HepG2 (cell line): ENCODE measurements at regions not wholly inside any gene's neighbourhood (a gene's known extent, or its start where the extent isn't known, plus 50 kb on each side); places are given as distances from the start of the nearest gene placed in this dataset.

ENCODE experiments used
- CCAR2 ChIP-seq: fragments of 200-400 bp; formaldehyde crosslinking; optimal IDR thresholded peaks from 2 replicates; pipeline ENCODE3; 2018; ENCODE audit warnings: low read depth, mild to moderate bottlenecking, low read length, moderate library complexity
- DMAP1 ChIP-seq: IDR thresholded peaks from 2 replicates; pipeline ENCODE4 v1.6.1; 2016
- FOSL2 ChIP-seq: sonication (generic); formaldehyde crosslinking; IDR thresholded peaks from 2 replicates; pipeline ENCODE4 v1.4.0; 2020; ENCODE audit warnings: missing genetic modification reagents
- KDM5A ChIP-seq: fragments of 200-600 bp; sonication (generic); IDR thresholded peaks from 2 replicates; pipeline ENCODE4 v1.7.0; 2018; ENCODE audit warnings: antibody characterized with exemption, mild to moderate bottlenecking, low read length, borderline replicate concordance
- MTF2 ChIP-seq: sonication (generic); formaldehyde crosslinking; IDR thresholded peaks from 2 replicates; pipeline ENCODE4 v1.5.0; 2020; ENCODE audit warnings: missing genetic modification reagents, borderline replicate concordance
- SALL1 ChIP-seq: sonication (generic); formaldehyde crosslinking; IDR thresholded peaks from 2 replicates; pipeline ENCODE4 v1.8.0; 2022; ENCODE audit warnings: mild to moderate bottlenecking, missing genetic modification reagents
- TOPORS ChIP-seq: sonication (generic); formaldehyde crosslinking; IDR thresholded peaks from 2 replicates; pipeline ENCODE4 v1.8.0; 2023; ENCODE audit warnings: mild to moderate bottlenecking, missing genetic modification reagents
- ZBTB3 ChIP-seq: sonication (generic); formaldehyde crosslinking; IDR thresholded peaks from 2 replicates; pipeline ENCODE4 v1.4.0; 2020; ENCODE audit warnings: low read depth, mild to moderate bottlenecking, moderate library complexity, missing genetic modification reagents, borderline replicate concordance
- ZMYM3 ChIP-seq: sonication (generic); formaldehyde crosslinking; IDR thresholded peaks from 2 replicates; pipeline ENCODE4 v1.5.1; 2020; ENCODE audit warnings: mild to moderate bottlenecking, missing genetic modification reagents
- ZNF12 ChIP-seq: sonication (generic); formaldehyde crosslinking; IDR thresholded peaks from 2 replicates; pipeline ENCODE4 v1.5.0; 2020; ENCODE audit warnings: missing genetic modification reagents
- ZNF337 ChIP-seq: sonication (generic); formaldehyde crosslinking; IDR thresholded peaks from 2 replicates; pipeline ENCODE4 v1.5.1; 2020; ENCODE audit warnings: missing genetic modification reagents, low read depth, mild to moderate bottlenecking, borderline replicate concordance
- ZNF446 ChIP-seq: sonication (generic); formaldehyde crosslinking; IDR thresholded peaks from 2 replicates; pipeline ENCODE4 v1.5.0; 2020; ENCODE audit warnings: mild to moderate bottlenecking, missing genetic modification reagents
- ZNF598 ChIP-seq: sonication (generic); formaldehyde crosslinking; IDR thresholded peaks from 2 replicates; pipeline ENCODE4 v1.5.1; 2020; ENCODE audit warnings: mild to moderate bottlenecking, missing genetic modification reagents, borderline replicate concordance
- TF ChIP-seq, protein P1 (sequence below): sonication (generic); formaldehyde crosslinking; IDR thresholded peaks from 2 replicates; pipeline ENCODE4 v1.4.0; 2020; ENCODE audit warnings: missing genetic modification reagents
- TF ChIP-seq, protein P2 (sequence below): sonication (generic); formaldehyde crosslinking; IDR thresholded peaks from 2 replicates; pipeline ENCODE4 v1.5.0; 2020; ENCODE audit warnings: mild to moderate bottlenecking, missing genetic modification reagents
- TF ChIP-seq, protein P3 (sequence below): sonication (generic); formaldehyde crosslinking; IDR thresholded peaks from 2 replicates; pipeline ENCODE4 v1.8.0; 2022; ENCODE audit warnings: mild to moderate bottlenecking, missing genetic modification reagents, moderate library complexity
- TF ChIP-seq, protein P4 (sequence below): sonication (generic); formaldehyde crosslinking; IDR thresholded peaks from 2 replicates; pipeline ENCODE4 v1.4.0; 2020; ENCODE audit warnings: missing genetic modification reagents
- TF ChIP-seq, protein P5 (sequence below): fragments of 450-650 bp; IDR thresholded peaks from 2 replicates; pipeline ENCODE4 v1.6.1; 2017
- TF ChIP-seq, protein P6 (sequence below): sonication (generic); formaldehyde crosslinking; IDR thresholded peaks from 2 replicates; pipeline ENCODE4 v1.4.0; 2020; ENCODE audit warnings: mild to moderate bottlenecking, missing genetic modification reagents

DNA sequence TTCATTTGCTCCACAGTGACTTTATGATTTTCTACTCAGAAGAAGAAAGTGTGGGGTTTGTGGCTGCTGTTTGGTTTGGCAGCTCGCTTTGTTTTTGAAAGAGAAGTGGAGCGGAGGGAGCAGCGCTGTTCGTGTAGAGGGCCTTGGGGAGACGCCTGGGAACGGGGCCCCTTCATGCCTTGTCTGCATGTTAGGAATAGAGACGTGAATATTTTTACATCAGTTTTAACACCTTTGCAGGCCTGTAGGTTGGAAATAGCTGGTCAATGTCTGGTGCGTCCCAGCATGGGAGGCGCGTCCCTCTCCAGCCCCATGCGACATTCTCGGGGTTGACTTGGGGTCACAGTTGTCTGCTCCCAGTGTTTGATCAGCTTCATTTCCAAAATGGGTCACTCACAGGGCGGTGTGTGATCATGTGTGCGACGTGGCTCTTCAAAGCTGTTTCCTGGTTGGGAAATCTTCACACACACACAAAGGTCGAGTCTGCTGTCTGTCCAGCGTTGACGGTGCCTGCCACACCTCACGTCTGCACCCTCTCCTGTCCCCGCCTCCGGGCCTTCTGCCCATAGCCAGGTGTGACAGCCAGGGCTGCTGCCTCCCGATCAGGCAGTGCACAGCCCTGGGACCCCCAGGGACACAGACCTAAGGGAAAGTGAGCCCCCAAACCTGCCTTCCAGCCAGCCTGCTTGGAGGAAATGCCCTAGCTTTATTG lies 149.2 kb downstream of the PSMG1 start (continued):
- TF ChIP-seq, protein P1, sequence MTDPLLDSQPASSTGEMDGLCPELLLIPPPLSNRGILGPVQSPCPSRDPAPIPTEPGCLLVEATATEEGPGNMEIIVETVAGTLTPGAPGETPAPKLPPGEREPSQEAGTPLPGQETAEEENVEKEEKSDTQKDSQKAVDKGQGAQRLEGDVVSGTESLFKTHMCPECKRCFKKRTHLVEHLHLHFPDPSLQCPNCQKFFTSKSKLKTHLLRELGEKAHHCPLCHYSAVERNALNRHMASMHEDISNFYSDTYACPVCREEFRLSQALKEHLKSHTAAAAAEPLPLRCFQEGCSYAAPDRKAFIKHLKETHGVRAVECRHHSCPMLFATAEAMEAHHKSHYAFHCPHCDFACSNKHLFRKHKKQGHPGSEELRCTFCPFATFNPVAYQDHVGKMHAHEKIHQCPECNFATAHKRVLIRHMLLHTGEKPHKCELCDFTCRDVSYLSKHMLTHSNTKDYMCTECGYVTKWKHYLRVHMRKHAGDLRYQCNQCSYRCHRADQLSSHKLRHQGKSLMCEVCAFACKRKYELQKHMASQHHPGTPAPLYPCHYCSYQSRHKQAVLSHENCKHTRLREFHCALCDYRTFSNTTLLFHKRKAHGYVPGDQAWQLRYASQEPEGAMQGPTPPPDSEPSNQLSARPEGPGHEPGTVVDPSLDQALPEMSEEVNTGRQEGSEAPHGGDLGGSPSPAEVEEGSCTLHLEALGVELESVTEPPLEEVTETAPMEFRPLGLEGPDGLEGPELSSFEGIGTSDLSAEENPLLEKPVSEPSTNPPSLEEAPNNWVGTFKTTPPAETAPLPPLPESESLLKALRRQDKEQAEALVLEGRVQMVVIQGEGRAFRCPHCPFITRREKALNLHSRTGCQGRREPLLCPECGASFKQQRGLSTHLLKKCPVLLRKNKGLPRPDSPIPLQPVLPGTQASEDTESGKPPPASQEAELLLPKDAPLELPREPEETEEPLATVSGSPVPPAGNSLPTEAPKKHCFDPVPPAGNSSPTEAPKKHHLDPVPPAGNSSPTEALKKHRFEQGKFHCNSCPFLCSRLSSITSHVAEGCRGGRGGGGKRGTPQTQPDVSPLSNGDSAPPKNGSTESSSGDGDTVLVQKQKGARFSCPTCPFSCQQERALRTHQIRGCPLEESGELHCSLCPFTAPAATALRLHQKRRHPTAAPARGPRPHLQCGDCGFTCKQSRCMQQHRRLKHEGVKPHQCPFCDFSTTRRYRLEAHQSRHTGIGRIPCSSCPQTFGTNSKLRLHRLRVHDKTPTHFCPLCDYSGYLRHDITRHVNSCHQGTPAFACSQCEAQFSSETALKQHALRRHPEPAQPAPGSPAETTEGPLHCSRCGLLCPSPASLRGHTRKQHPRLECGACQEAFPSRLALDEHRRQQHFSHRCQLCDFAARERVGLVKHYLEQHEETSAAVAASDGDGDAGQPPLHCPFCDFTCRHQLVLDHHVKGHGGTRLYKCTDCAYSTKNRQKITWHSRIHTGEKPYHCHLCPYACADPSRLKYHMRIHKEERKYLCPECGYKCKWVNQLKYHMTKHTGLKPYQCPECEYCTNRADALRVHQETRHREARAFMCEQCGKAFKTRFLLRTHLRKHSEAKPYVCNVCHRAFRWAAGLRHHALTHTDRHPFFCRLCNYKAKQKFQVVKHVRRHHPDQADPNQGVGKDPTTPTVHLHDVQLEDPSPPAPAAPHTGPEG (CRISPR knock-in tag): 0 out of 2 replicates have a peak, but pooled peaks have one; percentile 51
- TF ChIP-seq FOSL2: peak; percentile 89
- TF ChIP-seq, protein P2, sequence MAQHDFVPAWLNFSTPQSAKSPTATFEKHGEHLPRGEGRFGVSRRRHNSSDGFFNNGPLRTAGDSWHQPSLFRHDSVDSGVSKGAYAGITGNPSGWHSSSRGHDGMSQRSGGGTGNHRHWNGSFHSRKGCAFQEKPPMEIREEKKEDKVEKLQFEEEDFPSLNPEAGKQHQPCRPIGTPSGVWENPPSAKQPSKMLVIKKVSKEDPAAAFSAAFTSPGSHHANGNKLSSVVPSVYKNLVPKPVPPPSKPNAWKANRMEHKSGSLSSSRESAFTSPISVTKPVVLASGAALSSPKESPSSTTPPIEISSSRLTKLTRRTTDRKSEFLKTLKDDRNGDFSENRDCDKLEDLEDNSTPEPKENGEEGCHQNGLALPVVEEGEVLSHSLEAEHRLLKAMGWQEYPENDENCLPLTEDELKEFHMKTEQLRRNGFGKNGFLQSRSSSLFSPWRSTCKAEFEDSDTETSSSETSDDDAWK (CRISPR knock-in tag): no peak
- no peak for TF ChIP-seq ZNF446
- peak; percentile 76; the same call in 1 of the 2 replicates for TF ChIP-seq TOPORS
- TF ChIP-seq, protein P3, sequence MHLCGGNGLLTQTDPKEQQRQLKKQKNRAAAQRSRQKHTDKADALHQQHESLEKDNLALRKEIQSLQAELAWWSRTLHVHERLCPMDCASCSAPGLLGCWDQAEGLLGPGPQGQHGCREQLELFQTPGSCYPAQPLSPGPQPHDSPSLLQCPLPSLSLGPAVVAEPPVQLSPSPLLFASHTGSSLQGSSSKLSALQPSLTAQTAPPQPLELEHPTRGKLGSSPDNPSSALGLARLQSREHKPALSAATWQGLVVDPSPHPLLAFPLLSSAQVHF (CRISPR knock-in tag): no peak
- peak; percentile 90 for TF ChIP-seq ZMYM3 (CRISPR knock-in tag)
- TF ChIP-seq SALL1 (CRISPR knock-in tag): peak; percentile 100
- TF ChIP-seq, protein P4, sequence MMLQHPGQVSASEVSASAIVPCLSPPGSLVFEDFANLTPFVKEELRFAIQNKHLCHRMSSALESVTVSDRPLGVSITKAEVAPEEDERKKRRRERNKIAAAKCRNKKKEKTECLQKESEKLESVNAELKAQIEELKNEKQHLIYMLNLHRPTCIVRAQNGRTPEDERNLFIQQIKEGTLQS (CRISPR knock-in tag): peak; percentile 42; the same call in 1 of the 2 replicates
- peak; percentile 52; the same call in 1 of the 2 replicates for TF ChIP-seq MTF2 (CRISPR knock-in tag)
- peak; percentile 50; the same call in 1 of the 2 replicates for TF ChIP-seq ZBTB3 (CRISPR knock-in tag)
- TF ChIP-seq, protein P5, sequence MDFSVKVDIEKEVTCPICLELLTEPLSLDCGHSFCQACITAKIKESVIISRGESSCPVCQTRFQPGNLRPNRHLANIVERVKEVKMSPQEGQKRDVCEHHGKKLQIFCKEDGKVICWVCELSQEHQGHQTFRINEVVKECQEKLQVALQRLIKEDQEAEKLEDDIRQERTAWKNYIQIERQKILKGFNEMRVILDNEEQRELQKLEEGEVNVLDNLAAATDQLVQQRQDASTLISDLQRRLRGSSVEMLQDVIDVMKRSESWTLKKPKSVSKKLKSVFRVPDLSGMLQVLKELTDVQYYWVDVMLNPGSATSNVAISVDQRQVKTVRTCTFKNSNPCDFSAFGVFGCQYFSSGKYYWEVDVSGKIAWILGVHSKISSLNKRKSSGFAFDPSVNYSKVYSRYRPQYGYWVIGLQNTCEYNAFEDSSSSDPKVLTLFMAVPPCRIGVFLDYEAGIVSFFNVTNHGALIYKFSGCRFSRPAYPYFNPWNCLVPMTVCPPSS: no peak
- 0 out of 2 replicates have a peak, but pooled peaks have one; percentile 34 for TF ChIP-seq ZNF12
- peak; percentile 92 for TF ChIP-seq DMAP1 (CRISPR knock-in tag)
- no peak for TF ChIP-seq KDM5A
- TF ChIP-seq, protein P6, sequence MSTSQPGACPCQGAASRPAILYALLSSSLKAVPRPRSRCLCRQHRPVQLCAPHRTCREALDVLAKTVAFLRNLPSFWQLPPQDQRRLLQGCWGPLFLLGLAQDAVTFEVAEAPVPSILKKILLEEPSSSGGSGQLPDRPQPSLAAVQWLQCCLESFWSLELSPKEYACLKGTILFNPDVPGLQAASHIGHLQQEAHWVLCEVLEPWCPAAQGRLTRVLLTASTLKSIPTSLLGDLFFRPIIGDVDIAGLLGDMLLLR (CRISPR knock-in tag): 0 out of 2 replicates have a peak, but pooled peaks have one; percentile 38
- TF ChIP-seq ZNF337 (CRISPR knock-in tag): peak; percentile 96; the same call in 1 of the 2 replicates
- peak; percentile 91; the same call in 1 of the 2 replicates for TF ChIP-seq ZNF598 (CRISPR knock-in tag)
- no peak for TF ChIP-seq CCAR2
